ENCODE measurements at regions not wholly inside any gene's neighbourhood (a gene's known extent, or its start where the extent isn't known, plus 50 kb on each side); places are given as distances from the start of the nearest gene placed in this dataset.
"Not testable (repeated sequence)": the region's sequence is repeated elsewhere in the genome, so short reads cannot be mapped to it uniquely, and the experiment has no call there.

GRCh38 chr22:22822106-22822505 is 65.5 kb upstream of the IGLL5 start:
- no peak for DNase-seq (ENCODE audit: low read depth)

- not testable (repeated sequence) for DNase-seq (ENCODE audit: low read depth)
Observed at GRCh38 chr22:22822553-22822952, 65.1 kb upstream of the IGLL5 start.

DNA sequence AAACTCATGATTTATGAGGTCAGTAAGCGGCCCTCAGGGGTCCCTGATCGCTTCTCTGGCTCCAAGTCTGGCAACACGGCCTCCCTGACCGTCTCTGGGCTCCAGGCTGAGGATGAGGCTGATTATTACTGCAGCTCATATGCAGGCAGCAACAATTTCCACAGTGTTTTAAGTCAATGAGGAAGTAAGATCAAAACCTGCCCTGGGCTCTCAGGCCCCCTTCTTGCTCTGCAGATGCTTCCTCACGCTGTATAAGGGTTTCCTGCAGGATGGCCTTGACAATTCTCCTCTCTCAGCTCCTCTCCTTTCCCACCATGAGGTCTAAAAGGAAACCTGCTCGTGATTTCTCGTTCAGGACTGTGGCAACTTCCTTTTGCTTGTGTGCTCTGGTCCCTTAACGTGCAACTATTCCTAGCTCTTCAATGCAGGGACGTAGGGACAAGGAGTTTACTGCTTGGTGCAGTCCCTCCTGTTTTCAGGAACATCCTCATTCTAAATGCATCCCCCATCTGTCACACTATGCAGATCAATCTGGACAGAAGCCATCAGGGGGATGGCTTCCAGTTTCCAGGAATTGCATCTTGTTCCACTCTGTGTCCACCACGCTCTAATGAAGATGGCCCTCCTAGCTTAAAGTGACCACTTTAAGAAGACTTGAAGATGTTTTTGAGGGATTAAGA is 64.3 kb upstream of the IGLL5 start:
- DNase-seq (ENCODE audit: low read depth), result no peak

DNA sequence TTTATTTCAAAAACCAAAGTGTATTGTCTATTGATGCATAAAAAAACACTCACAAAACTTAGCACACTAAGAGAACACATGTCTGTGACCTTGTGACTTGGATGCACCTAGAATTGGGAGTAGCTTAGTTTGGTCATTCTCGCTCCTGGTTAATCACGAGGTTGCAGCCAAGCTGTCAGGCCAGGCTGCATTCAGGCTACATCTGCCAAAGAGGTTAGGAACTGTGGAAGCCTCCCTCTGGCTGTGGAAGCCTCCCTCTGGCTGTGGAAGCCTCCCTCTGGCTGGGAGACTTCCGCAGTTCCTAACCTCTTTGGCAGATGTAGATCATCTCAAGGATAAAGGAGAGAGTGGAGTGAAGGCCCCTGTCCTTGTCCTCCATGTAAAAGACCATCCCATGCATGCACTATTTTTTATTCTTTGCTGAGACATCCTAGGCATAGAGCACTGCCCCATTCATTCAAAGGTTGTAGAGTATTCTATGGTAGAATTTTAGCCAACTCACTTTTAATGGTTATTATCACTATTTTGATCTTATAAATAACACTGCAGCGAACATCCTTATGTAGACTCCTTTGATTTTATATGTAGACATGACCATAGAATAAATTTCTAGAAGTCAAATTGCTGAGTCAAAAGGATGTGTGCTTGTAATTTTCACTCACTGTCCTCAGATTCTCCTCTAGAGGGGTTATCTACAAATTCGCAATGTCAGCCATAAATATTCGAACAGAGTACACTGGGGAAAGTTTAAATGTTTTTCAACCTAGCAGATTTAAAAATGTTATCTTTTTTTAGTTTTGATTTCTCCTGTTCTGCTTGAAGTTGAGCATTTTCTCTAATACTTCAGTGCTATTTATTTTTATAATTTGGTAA is 63.0 kb upstream of the IGLL5 start:
- DNase-seq (ENCODE audit: low read depth), result no peak

- no peak for DNase-seq (ENCODE audit: low read depth)
Observed at GRCh38 chr22:22825213-22825593, 62.4 kb upstream of the IGLL5 start.

GRCh38 chr22:22827187-22827939 is 60.3 kb upstream of the IGLL5 start:
- DNase-seq (ENCODE audit: low read depth), result no peak

- no peak for DNase-seq (ENCODE audit: low read depth)
Observed at GRCh38 chr22:22830193-22830592, 57.4 kb upstream of the IGLL5 start.

DNA sequence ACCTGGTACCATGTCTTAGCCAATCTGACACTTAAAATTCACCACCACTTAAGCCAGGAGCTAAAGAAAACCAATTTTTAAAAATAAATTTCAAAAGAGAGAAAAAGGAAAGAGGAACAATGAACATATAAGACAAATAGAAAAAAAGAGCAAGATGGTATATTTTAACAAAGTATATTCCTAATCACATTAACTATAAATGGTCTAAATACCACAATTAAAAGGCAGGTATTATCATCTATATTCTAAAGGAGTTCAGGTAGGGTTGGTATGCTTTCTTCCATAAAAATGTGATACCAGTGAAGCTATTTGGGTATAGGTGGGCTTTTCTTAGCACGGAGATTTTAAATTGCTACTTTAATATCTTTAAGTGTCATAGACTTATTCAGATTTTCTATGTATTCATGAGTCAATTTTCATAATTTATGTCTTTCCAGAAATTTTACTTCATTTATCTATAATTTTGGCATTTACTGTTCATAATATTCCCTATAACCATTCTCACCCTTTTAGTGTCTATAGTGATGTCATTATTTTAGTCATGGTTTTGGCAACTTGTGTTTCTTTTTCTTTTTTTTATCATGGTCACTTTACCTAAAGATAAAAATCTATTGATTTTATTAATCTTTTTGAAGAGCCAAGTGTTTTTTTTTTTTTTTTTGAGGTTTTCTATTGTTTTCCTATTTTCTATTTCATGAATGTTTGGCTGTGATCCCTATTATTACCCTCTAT is 56.5 kb upstream of the IGLL5 start:
- DNase-seq (ENCODE audit: low read depth), result no peak

DNA sequence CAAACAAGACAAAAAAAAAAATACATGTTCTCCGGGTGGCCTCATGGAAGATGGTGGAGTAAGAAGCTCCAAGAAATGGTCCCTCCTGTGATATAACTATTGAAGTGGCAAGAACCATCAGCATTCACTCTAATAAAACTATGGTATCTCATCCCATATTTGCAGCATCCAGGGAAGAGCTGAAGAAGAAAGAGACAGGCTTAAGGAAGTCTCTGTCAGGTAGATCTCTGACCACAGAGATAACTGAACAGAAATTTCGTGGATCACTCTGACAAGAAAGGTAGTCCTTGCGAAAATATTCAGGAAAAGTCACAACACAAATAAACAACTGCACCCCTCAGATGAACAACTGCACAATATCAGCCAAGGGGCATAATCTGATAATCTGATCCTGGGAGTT is 54.6 kb upstream of the IGLL5 start:
- DNase-seq (ENCODE audit: low read depth), result no peak

DNA sequence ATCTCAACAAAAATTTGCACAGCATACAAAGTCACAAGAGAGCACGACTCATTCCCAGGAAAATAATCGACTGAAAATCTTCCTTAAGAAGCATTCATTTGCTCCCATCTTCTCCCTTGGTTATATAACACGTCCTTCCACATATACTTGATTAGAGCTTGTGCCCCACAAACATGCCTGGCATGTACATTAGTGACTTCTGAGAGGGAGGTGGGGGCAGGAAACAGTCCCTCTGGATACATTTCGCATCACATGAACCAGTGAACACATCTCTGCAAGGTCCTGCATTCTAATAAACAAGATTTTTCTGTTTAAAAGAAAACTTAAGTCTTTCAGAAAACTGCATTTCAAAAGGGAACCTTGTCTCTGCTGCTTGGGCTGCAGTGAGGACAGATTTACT is 54.1 kb upstream of the IGLL5 start:
- no peak for DNase-seq (ENCODE audit: low read depth)

GRCh38 chr22:22834204-22834603 is 53.4 kb upstream of the IGLL5 start:
- no peak for DNase-seq (ENCODE audit: low read depth)

DNA sequence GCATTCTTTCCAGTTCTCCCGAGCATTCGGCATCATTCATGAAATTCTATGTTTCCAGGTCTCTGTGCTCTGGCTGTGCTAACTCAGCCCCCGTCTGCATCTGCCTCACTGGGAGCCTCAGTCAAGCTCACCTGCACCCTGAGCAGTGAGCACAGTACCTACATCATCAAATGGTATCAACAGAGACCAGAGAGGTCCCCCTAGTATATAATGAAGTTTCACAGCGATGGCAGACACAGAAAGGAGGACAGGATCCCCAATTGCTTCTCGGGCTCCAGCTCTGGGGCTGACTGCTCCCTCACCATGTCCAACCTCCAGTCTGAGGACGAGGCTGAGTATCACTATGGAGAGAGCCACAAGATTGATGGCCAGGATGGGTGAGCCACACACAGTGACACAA is 52.8 kb upstream of the IGLL5 start:
- DNase-seq (ENCODE audit: low read depth), result no peak

- no peak for DNase-seq (ENCODE audit: low read depth)
Observed at GRCh38 chr22:22835242-22835641, 52.4 kb upstream of the IGLL5 start.

DNA sequence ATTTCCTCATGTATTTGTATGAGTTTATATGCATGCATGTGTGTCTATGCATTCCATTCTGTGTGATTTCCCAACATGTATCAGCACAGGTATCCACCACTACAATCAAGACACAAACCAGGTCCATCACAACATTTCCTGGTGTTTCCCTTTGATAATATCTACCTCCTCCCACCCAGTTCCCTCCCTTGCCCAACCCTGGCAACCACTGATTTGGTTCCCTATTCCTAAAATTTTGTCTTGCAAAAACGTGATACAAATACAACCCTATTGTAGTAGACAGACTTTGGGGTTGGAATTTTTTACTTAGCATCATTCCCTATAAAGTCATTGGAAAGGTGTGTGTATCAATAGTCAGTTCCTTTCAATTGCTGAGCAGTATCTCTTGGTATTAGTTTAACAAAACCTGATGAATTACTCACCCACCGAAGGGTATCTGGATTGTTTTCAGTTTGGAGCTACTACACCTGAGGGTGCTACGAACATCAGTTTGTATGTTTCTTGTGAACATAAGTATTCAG is 51.8 kb upstream of the IGLL5 start:
- DNase-seq (ENCODE audit: low read depth), result no peak

GRCh38 chr22:22836635-22837034 is 51.0 kb upstream of the IGLL5 start:
- no peak for DNase-seq (ENCODE audit: low read depth)
